Aorta (tissue), 5 donors: ENCODE measurements at regions not wholly inside any gene's neighbourhood (a gene's known extent, or its start where the extent isn't known, plus 50 kb on each side); places are given as distances from the start of the nearest gene placed in this dataset.
A peak's percentile ranks its signal among the peaks of the same experiment; 100 is the strongest.

Source experiments
- ATAC-seq: fragments of 200-7000 bp; cut with Tn5 transposase; one replicate; pipeline ENCODE4 v1.9.1; 2022; ENCODE audit warnings: moderate library complexity; ENCODE audit not compliant: low FRiP score
- DNase-seq, 2 donors: peaks; one replicate each; pipeline ENCODE4 v3.0.0-alpha.2; 2020
- H3K27ac ChIP-seq, 2 donors: one replicate each; pipeline ENCODE4 v1.5.1; 2013; ENCODE audit warnings: low read length in 2 of 2, mild to moderate bottlenecking in 2 of 2, moderate library complexity in 2 of 2, control low read depth in 1 of 2, inconsistent platforms in 1 of 2, low read depth in 1 of 2
- H3K27me3 ChIP-seq, 2 donors: one replicate each; pipeline ENCODE4 v1.6.1; 2013; ENCODE audit warnings: control low read depth in 1 of 2, low read length in 1 of 2, mild to moderate bottlenecking in 1 of 2, moderate library complexity in 1 of 2; ENCODE audit not compliant: insufficient read depth in 2 of 2, control insufficient read depth in 1 of 2
- H3K36me3 ChIP-seq, 2 donors: one replicate each; pipeline ENCODE4 v1.6.1; 2013; ENCODE audit warnings: control low read depth in 1 of 2, low read length in 1 of 2, mild to moderate bottlenecking in 1 of 2; ENCODE audit not compliant: insufficient read depth in 2 of 2, control insufficient read depth in 1 of 2
- H3K4me1 ChIP-seq, 2 donors: one replicate each; pipeline ENCODE4 v1.6.1; 2013; ENCODE audit warnings: low read length in 2 of 2, control low read depth in 1 of 2, mild to moderate bottlenecking in 1 of 2, moderate library complexity in 1 of 2; ENCODE audit not compliant: insufficient read depth in 2 of 2, control insufficient read depth in 1 of 2
- H3K4me3 ChIP-seq, 2 donors: one replicate each; pipeline ENCODE4 v1.5.1; 2013; ENCODE audit warnings: low read length in 2 of 2, control low read depth in 1 of 2, mild to moderate bottlenecking in 1 of 2
- H3K9me3 ChIP-seq: one replicate; pipeline ENCODE4 v1.6.1; 2013; ENCODE audit warnings: mild to moderate bottlenecking, low read length; ENCODE audit not compliant: control insufficient read depth
- WGBS, 2 donors: extraction: QIAGEN DNeasy Blood & Tissue Kit; methylation state at CpG; one replicate each; pipeline ENCODE4 v1.1.7; 2013; 5-methylcytosine and 5-hydroxymethylcytosine counted together
- intact Hi-C, 2 donors: fragments of 100-400 bp; cut with DNase I; formaldehyde crosslinking; loops; one replicate each; pipeline versions ENCODE4 v1.14.2 to v1.15.0; 2022
- donor health status: healthy with polysubstance abuse.
- donor health status: Bipolar disorder and iron deficiency.
- donor health status: DM: no; HTN: no; CAD: no.
- donor health status: DM: no; HTN: no; CAD: no.
- donor health status: DM: yes; HTN: yes; CAD: no.

- no peak for DNase-seq
- WGBS, 2 donors: 71 to 76% methylated on average over 3 of the region's 3 CpGs
- ATAC-seq: no peak
- Histone ChIP-seq H3K27me3 (no peaks in the 10 kb centered on the region), H3K36me3 (no peaks in the 10 kb centered on the region), H3K9me3 (no peaks in the 10 kb centered on the region), H3K27ac (no peak overlapping the region), H3K4me1 (no peaks in the 10 kb centered on the region), H3K4me3 (no peak overlapping the region)
- intact Hi-C loops: no loop called here
These were observed 78.7 kb downstream of the FSCB start for GRCh38 chr14:44428231-44428945.

GRCh38 chr14:44422699-44423098 lies 84.4 kb downstream of the FSCB start:
- no peak overlapping the region for H3K4me3 ChIP-seq
- no peak overlapping the region for H3K27ac ChIP-seq
- H3K4me1 ChIP-seq: no peaks in the 10 kb centered on the region
- 85% methylated on average over 4 of the region's 4 CpGs for WGBS, 2 donors
- no peak for ATAC-seq
- H3K36me3 ChIP-seq: no peaks in the 10 kb centered on the region
- H3K9me3 ChIP-seq: no peaks in the 10 kb centered on the region
- DNase-seq: no peak
- intact Hi-C loops: no loop called here
- H3K27me3 ChIP-seq: no peaks in the 10 kb centered on the region

- no peak overlapping the region for H3K27ac ChIP-seq
- DNase-seq (no peak), ATAC-seq (no peak)
- 65 to 78% methylated on average over 1 of the region's 1 CpG for WGBS, 2 donors
- no peaks in the 10 kb centered on the region for H3K9me3 ChIP-seq
- no peaks in the 10 kb centered on the region for H3K27me3 ChIP-seq
- H3K36me3 ChIP-seq: no peaks in the 10 kb centered on the region
- intact Hi-C loops: no loop called here
- H3K4me1 ChIP-seq: no peaks in the 10 kb centered on the region
- no peak overlapping the region for H3K4me3 ChIP-seq
These were observed 86.9 kb downstream of the FSCB start for GRCh38 chr14:44420226-44420625.

DNA sequence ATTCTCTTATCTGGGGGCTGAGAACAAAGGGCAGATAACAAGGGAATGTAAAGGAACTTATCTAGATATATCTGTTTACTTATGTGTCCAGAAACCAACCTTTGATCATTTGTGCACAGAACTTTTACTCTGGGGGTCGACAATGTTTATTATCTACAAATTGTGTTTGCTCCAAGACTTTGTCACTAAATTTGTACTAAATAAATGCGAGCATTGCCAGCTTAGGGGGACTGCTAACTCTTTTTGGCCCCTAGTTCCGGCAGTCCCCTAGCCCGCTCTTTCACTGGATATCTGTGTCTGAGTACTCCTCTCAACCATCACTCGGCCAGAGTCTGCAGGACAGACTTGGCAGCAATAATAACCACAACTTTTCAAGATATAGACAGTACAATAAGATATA lies 88.2 kb downstream of the FSCB start:
- H3K27ac ChIP-seq: no peak overlapping the region
- H3K4me3 ChIP-seq: no peak overlapping the region
- H3K9me3 ChIP-seq: no peaks in the 10 kb centered on the region
- H3K36me3 ChIP-seq: no peaks in the 10 kb centered on the region
- WGBS, 2 donors: 81 to 82% methylated on average over 5 of the region's 5 CpGs
- no peaks in the 10 kb centered on the region for H3K4me1 ChIP-seq
- intact Hi-C loops: no loop called here
- no peaks in the 10 kb centered on the region for H3K27me3 ChIP-seq
- DNase-seq (no peak), ATAC-seq (no peak)

GRCh38 chr14:44417809-44418208 lies 89.3 kb downstream of the FSCB start:
- Histone ChIP-seq H3K36me3 (no peaks in the 10 kb centered on the region), H3K27ac (no peak overlapping the region), H3K4me1 (no peaks in the 10 kb centered on the region), H3K4me3 (no peak overlapping the region), H3K9me3 (no peaks in the 10 kb centered on the region), H3K27me3 (no peaks in the 10 kb centered on the region)
- DNase-seq (no peak), ATAC-seq (no peak)
- intact Hi-C loops: no loop called here
- WGBS, 2 donors: 80 to 83% methylated on average over 1 of the region's 1 CpG

GRCh38 chr14:44414646-44415045 lies 92.4 kb downstream of the FSCB start:
- Histone ChIP-seq H3K9me3 (no peaks in the 10 kb centered on the region), H3K4me3 (no peak overlapping the region), H3K4me1 (no peaks in the 10 kb centered on the region), H3K36me3 (no peaks in the 10 kb centered on the region), H3K27me3 (no peaks in the 10 kb centered on the region), H3K27ac (no peak overlapping the region)
- WGBS, 2 donors: 65 to 77% methylated on average over 1 of the region's 1 CpG
- intact Hi-C loops: no loop called here
- no peak for DNase-seq
- ATAC-seq: no peak

DNA sequence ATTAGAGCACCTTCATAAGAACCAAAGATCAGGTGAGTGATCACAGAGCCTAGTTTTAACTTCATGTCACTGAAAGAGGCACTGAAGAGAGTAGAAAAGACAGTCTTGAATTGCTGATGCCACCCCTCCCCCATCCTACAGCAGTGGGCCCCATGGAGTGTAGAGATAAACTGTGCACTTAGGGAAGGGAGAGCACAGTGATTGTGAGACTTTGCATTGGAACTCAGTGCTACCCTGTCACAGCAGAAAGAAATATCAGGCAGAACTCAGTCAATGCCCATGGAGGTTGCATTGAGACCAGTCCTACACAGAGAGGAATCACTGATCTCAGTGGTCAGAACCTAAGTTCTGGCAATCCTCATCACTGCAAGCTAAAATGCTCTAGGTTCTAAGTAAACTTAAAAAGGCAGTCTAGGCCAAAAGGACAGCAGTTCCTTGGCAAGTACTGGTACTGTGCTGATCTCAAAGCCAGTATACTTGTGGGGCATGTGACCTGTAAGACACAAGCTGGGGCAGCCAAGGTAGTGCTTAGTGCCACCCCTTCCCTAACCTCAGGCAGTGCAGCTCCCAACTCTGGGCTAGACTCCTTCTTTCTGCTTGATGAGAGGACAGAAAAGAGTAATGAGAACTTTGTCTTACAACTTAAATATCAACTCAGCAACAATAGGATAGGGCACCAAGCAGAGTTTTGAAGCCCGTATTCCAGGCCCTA lies 94.1 kb downstream of the FSCB start:
- 62 to 63% methylated on average over 1 of the region's 1 CpG for WGBS, 2 donors
- Histone ChIP-seq H3K36me3 (no peaks in the 10 kb centered on the region), H3K9me3 (no peaks in the 10 kb centered on the region), H3K4me1 (no peaks in the 10 kb centered on the region), H3K4me3 (no peak overlapping the region), H3K27me3 (no peaks in the 10 kb centered on the region), H3K27ac (no peak overlapping the region)
- DNase-seq (no peak), ATAC-seq (peak; percentile 44)
- intact Hi-C loops: no loop called here

GRCh38 chr14:44405011-44405486 lies 102.0 kb downstream of the FSCB start:
- no peaks in the 10 kb centered on the region for H3K4me1 ChIP-seq
- no peaks in the 10 kb centered on the region for H3K36me3 ChIP-seq
- H3K9me3 ChIP-seq: no peaks in the 10 kb centered on the region
- intact Hi-C loops: no loop called here
- no peak overlapping the region for H3K4me3 ChIP-seq
- ATAC-seq: no peak
- 43% methylated on average over 5 of the region's 5 CpGs for WGBS, 2 donors
- no peak for DNase-seq
- no peak overlapping the region for H3K27ac ChIP-seq
- H3K27me3 ChIP-seq: no peaks in the 10 kb centered on the region

DNA sequence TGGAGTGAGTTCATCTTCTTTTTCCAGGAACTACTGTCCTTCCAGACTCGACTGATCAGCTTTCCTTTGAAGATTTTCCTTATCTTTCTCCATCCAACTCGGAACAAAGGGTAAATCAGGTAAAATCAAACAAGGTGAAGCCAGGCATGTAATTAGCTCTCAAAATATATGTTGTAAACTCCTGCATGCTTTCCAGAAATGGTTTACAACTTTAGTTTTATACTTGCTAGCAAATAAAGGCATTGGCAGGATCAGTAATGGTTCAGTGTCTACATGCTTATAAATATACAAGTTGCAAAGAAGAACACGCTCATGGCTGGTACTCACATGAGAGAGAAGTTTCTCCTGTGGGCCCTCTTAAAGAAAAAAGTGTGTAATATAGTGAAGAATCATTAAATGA lies 102.5 kb downstream of the FSCB start:
- WGBS, 2 donors: 64 to 67% methylated on average over 3 of the region's 3 CpGs
- DNase-seq: no peak
- Histone ChIP-seq H3K9me3 (no peaks in the 10 kb centered on the region), H3K4me3 (no peak overlapping the region), H3K36me3 (no peaks in the 10 kb centered on the region), H3K4me1 (no peaks in the 10 kb centered on the region), H3K27ac (no peak overlapping the region), H3K27me3 (no peaks in the 10 kb centered on the region)
- intact Hi-C loops: no loop called here
- no peak for ATAC-seq
